Keratinocyte (primary cell): ENCODE measurements at regions not wholly inside any gene's neighbourhood (a gene's known extent, or its start where the extent isn't known, plus 50 kb on each side); places are given as distances from the start of the nearest gene placed in this dataset.

Experiments used
- DNase-seq: peaks from one replicate; pipeline ENCODE4 v3.0.0-alpha.2; 2011; ENCODE audit warnings: low read depth, missing footprints, low spot score
- FAIRE-seq: peaks from 2 replicates; lab custom pipeline; 2011; peaks lifted over from hg19 to GRCh38; lab: Jason Lieb, UNC
- H2AFZ ChIP-seq: 2 replicates; pipeline ENCODE4 v1.6.0; 2012; ENCODE audit warnings: low read length, control low read depth, inconsistent platforms; ENCODE audit not compliant: control insufficient read depth
- H3K27ac ChIP-seq: 2 replicates; pipeline ENCODE4 v1.5.1; 2011; ENCODE audit warnings: low read length; ENCODE audit not compliant: control insufficient read depth, insufficient read depth
- H3K27me3 ChIP-seq: 3 replicates; pipeline ENCODE4 v1.6.0; 2011; ENCODE audit warnings: low read length; ENCODE audit not compliant: control insufficient read depth, insufficient read depth; ENCODE audit errors: extremely low read depth
- H3K36me3 ChIP-seq, 2 experiments: 2 replicates in 1 of 2; 3 replicates in 1 of 2; pipeline ENCODE4 v1.5.1; 2011; ENCODE audit warnings: low read length in 2 of 2, mild to moderate bottlenecking in 1 of 2; ENCODE audit not compliant: control insufficient read depth in 2 of 2, insufficient read depth in 2 of 2; ENCODE audit errors: extremely low read depth in 1 of 2
- H3K4me1 ChIP-seq: 3 replicates; pipeline ENCODE4 v1.5.1; 2011; ENCODE audit warnings: low read length; ENCODE audit not compliant: control insufficient read depth, insufficient read depth; ENCODE audit errors: extremely low read depth
- H3K4me2 ChIP-seq: 3 replicates; pipeline ENCODE4 v1.6.0; 2011; ENCODE audit warnings: low read depth, low read length; ENCODE audit not compliant: control insufficient read depth, insufficient read depth; ENCODE audit errors: extremely low read depth
- H3K4me3 ChIP-seq, 3 experiments: fragments of 200-600 bp in 1 of 3; sonication (generic) in 1 of 3; 2 replicates in 2 of 3; 3 replicates in 1 of 3; pipeline ENCODE4 v1.5.1; 2011 to 2016; ENCODE audit warnings: low read length in 3 of 3, mild to moderate bottlenecking in 3 of 3, control low read depth in 2 of 3, inconsistent platforms in 1 of 3, low read depth in 1 of 3, mixed read lengths in 1 of 3, mixed run types in 1 of 3, moderate library complexity in 1 of 3; ENCODE audit not compliant: control insufficient read depth in 2 of 3, insufficient read depth in 2 of 3; ENCODE audit errors: extremely low read depth in 1 of 3
- H3K79me2 ChIP-seq: 2 replicates; pipeline ENCODE4 v1.6.0; 2012; ENCODE audit warnings: low read length; ENCODE audit not compliant: control insufficient read depth, insufficient read depth
- H3K9ac ChIP-seq: 3 replicates; pipeline ENCODE4 v1.6.0; 2011; ENCODE audit warnings: low read length; ENCODE audit not compliant: control insufficient read depth, insufficient read depth; ENCODE audit errors: extremely low read depth
- H3K9me1 ChIP-seq: 3 replicates; pipeline ENCODE4 v1.6.0; 2011; ENCODE audit warnings: low read length; ENCODE audit not compliant: control insufficient read depth, insufficient read depth; ENCODE audit errors: extremely low read depth
- H3K9me3 ChIP-seq: 2 replicates; pipeline ENCODE4 v1.5.1; 2012; ENCODE audit warnings: low read depth, low read length; ENCODE audit not compliant: control insufficient read depth
- H4K20me1 ChIP-seq: 3 replicates; pipeline ENCODE4 v1.6.0; 2011; ENCODE audit warnings: low read length; ENCODE audit not compliant: control insufficient read depth, insufficient read depth; ENCODE audit errors: extremely low read depth
- EZH2 ChIP-seq: IDR thresholded peaks from one replicate; pipeline ENCODE4 v1.6.1; 2012; ENCODE audit warnings: inconsistent platforms, mild to moderate bottlenecking, low read length, moderate library complexity
- dilution Hi-C: fragments of 300-500 bp; cut with MboI; formaldehyde crosslinking; loops from one replicate; pipeline ENCODE4 v1.7.0; 2020; ENCODE audit warnings: low sequenced_read_pairs; ENCODE audit not compliant: extremely low pct_ligation_motif_present
- TF ChIP-seq, protein P1 (sequence below), 3 experiments: IDR thresholded peaks in 1 of 3; conservative IDR thresholded peaks in 1 of 3; optimal IDR thresholded peaks in 1 of 3; 2 replicates in 2 of 3; 3 replicates in 1 of 3; pipeline versions ENCODE3 to v1.5.1; 2011; ENCODE audit warnings: low read length in 3 of 3, mild to moderate bottlenecking in 3 of 3, moderate library complexity in 2 of 3, control low read depth in 1 of 3, inconsistent platforms in 1 of 3; ENCODE audit not compliant: insufficient read depth in 2 of 3; ENCODE audit errors: extremely low read depth in 1 of 3

DNA sequence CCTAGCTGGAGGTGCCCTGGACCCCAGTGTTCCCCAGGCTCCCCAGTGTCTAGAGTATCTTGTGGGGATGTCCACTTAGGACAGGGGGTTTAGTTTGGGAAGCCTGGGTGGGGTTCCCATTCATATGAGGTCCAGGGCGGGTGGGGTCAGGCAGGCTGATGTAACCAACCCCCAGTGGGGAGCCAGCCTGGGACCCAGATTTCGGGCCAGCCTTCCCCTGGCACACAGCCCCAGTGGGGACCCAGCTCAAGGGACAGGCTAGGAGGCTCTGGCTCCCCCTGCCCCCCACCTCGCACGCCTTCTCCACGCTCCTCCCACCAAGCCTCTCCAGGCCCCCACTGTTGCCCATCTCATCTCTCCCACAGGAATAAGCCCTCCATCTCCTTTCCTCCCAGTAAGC, 323.5 kb downstream of the UACA start:
- H3K36me3 ChIP-seq = no peaks in the 10 kb centered on the region
- no peaks in the 10 kb centered on the region for H3K9me3 ChIP-seq
- no peak for FAIRE-seq
- peaks cover 49% of the 10 kb centered on the region for H3K27me3 ChIP-seq
- H3K9ac ChIP-seq = no peak overlapping the region
- H3K27ac ChIP-seq = no peak overlapping the region
- peaks cover 13% of the 10 kb centered on the region for H3K4me1 ChIP-seq
- H3K4me2 ChIP-seq = no peak overlapping the region
- H3K79me2 ChIP-seq = no peaks in the 10 kb centered on the region
- H4K20me1 ChIP-seq = peaks cover 2% of the 10 kb centered on the region
- no peak overlapping the region for H3K4me3 ChIP-seq
- DNase-seq = no peak
- no peak overlapping the region for H2AFZ ChIP-seq
- no peak for TF ChIP-seq EZH2
- TF ChIP-seq, protein P1, sequence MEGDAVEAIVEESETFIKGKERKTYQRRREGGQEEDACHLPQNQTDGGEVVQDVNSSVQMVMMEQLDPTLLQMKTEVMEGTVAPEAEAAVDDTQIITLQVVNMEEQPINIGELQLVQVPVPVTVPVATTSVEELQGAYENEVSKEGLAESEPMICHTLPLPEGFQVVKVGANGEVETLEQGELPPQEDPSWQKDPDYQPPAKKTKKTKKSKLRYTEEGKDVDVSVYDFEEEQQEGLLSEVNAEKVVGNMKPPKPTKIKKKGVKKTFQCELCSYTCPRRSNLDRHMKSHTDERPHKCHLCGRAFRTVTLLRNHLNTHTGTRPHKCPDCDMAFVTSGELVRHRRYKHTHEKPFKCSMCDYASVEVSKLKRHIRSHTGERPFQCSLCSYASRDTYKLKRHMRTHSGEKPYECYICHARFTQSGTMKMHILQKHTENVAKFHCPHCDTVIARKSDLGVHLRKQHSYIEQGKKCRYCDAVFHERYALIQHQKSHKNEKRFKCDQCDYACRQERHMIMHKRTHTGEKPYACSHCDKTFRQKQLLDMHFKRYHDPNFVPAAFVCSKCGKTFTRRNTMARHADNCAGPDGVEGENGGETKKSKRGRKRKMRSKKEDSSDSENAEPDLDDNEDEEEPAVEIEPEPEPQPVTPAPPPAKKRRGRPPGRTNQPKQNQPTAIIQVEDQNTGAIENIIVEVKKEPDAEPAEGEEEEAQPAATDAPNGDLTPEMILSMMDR (optimal IDR thresholded peaks at IDR 0.05 in 1 of 3, IDR thresholded peaks at IDR 0.05 in 1 of 3, conservative IDR thresholded peaks at IDR 0.05 in 1 of 3; ENCODE audit: extremely low read depth in 1 of 3, insufficient read depth in 2 of 3, low read length in 3 of 3) = no peak
- dilution Hi-C loops = no loop called here
- H3K9me1 ChIP-seq = no peaks in the 10 kb centered on the region

DNA sequence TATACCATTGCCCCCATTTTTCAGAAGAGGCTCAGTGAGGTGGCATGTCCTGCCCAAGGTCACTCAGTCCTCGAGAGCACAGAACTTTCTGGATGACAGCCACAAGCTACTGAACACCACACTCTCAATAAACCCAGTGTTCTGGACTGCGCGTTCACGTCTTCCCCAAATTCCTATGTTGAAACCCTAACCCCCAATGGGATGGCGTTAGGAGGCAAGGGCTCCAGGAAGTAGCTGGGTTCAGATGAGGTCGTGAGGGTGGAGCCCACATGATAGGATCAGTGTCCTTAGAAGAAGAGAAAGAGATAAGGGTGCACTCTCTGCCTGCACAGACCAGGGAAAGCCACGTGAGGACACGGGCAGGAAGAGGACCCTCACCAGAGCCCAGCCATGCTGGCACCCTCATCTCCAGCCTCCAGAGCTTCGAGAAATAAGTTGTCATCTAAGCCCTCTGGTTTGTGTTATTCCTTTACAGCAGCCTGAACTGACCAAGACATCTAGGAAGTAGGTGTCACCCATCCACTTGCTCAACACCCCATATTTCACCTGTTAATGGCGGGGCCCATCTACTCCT, 324.0 kb downstream of the UACA start:
- no peaks in the 10 kb centered on the region for H3K9me3 ChIP-seq
- H3K4me3 ChIP-seq = no peak overlapping the region
- no peaks in the 10 kb centered on the region for H3K36me3 ChIP-seq
- H3K27me3 ChIP-seq = peaks cover 46% of the 10 kb centered on the region
- H3K79me2 ChIP-seq = no peaks in the 10 kb centered on the region
- TF ChIP-seq, protein P1 (optimal IDR thresholded peaks at IDR 0.05 in 1 of 3, IDR thresholded peaks at IDR 0.05 in 1 of 3, conservative IDR thresholded peaks at IDR 0.05 in 1 of 3; ENCODE audit: extremely low read depth in 1 of 3, insufficient read depth in 2 of 3, low read length in 3 of 3) = no peak
- TF ChIP-seq EZH2 = no peak
- H4K20me1 ChIP-seq = peaks cover 2% of the 10 kb centered on the region
- DNase-seq = no peak
- dilution Hi-C loops = no loop called here
- H2AFZ ChIP-seq = no peak overlapping the region
- peaks cover 13% of the 10 kb centered on the region for H3K4me1 ChIP-seq
- H3K27ac ChIP-seq = no peak overlapping the region
- no peak overlapping the region for H3K9ac ChIP-seq
- no peak for FAIRE-seq
- no peak overlapping the region for H3K4me2 ChIP-seq
- H3K9me1 ChIP-seq = no peaks in the 10 kb centered on the region
